Rectal smooth muscle tissue (tissue), 1 donor: ENCODE measurements at regions not wholly inside any gene's neighbourhood (a gene's known extent, or its start where the extent isn't known, plus 50 kb on each side); places are given as distances from the start of the nearest gene placed in this dataset.
A peak's percentile ranks its signal among the peaks of the same experiment; 100 is the strongest.

ENCODE experiments used
- H3K27ac ChIP-seq: one replicate; pipeline ENCODE4 v1.7.0; 2013; ENCODE audit warnings: low read depth, low read length, inconsistent platforms
- H3K27me3 ChIP-seq: one replicate; pipeline ENCODE4 v1.7.0; 2013; ENCODE audit warnings: low read length; ENCODE audit not compliant: control insufficient read depth, insufficient read depth
- H3K36me3 ChIP-seq: one replicate; pipeline ENCODE4 v1.7.0; 2013; ENCODE audit warnings: low read length; ENCODE audit not compliant: control insufficient read depth, insufficient read depth
- H3K4me1 ChIP-seq: one replicate; pipeline ENCODE4 v1.7.0; 2013; ENCODE audit warnings: low read length; ENCODE audit not compliant: control insufficient read depth, insufficient read depth
- H3K4me3 ChIP-seq: one replicate; pipeline ENCODE4 v1.7.0; 2013; ENCODE audit warnings: low read length
- H3K9ac ChIP-seq: one replicate; pipeline ENCODE4 v1.7.0; 2013; ENCODE audit warnings: low read length

DNA sequence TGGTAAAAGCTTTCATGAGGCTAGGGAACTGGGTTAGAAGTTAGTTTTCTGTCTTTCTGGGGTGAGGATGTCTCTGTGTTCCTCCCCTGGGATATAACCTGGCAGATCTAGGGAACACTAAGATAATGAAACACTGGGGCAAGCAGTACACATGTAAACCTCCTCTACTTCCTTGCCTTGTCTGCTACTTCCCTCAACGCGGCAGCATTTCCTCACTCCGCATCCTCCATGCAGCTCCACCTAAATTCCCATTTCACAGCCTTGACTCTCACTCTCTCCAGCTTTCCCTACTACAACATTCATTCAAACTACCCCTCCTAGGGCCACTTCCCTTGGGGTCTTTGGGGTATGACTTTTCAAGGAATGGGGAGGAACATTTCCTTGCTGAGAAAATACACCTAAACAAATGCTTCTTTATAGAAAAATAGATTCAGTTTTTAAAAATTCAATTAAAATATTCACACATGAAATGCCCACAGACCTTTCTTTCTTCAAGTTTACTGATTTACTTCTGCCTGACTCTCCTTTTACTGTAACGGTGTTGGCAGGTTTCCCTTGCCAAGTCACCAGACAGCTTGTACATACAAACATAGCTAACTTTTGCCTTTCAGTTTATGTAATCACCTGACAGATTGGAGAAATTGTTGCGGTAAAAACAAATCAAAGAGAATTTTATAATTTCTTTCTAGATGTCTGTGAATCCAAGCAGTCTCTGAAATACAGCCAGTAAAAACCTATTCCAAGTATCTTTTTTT lies 90.1 kb downstream of the TNFSF18 start:
- Histone ChIP-seq H3K36me3 (no peaks in the 10 kb centered on the region), H3K4me1 (peaks cover 3% of the 10 kb centered on the region), H3K9ac (no peak overlapping the region), H3K27me3 (no peaks in the 10 kb centered on the region), H3K4me3 (no peak overlapping the region), H3K27ac (peak overlapping the region; percentile 22)

GRCh38 chr1:172964864-172965263 lies 85.9 kb downstream of the TNFSF18 start:
- Histone ChIP-seq H3K27ac (no peak overlapping the region), H3K4me1 (peaks cover 3% of the 10 kb centered on the region), H3K36me3 (no peaks in the 10 kb centered on the region), H3K27me3 (no peaks in the 10 kb centered on the region), H3K9ac (no peak overlapping the region), H3K4me3 (no peak overlapping the region)

- H3K27me3 ChIP-seq: no peaks in the 10 kb centered on the region
- no peak overlapping the region for H3K9ac ChIP-seq
- no peak overlapping the region for H3K4me3 ChIP-seq
- H3K27ac ChIP-seq: no peak overlapping the region
- no peaks in the 10 kb centered on the region for H3K36me3 ChIP-seq
- no peaks in the 10 kb centered on the region for H3K4me1 ChIP-seq
Measured at GRCh38 chr1:172966844-172967540, 83.7 kb downstream of the TNFSF18 start.

DNA sequence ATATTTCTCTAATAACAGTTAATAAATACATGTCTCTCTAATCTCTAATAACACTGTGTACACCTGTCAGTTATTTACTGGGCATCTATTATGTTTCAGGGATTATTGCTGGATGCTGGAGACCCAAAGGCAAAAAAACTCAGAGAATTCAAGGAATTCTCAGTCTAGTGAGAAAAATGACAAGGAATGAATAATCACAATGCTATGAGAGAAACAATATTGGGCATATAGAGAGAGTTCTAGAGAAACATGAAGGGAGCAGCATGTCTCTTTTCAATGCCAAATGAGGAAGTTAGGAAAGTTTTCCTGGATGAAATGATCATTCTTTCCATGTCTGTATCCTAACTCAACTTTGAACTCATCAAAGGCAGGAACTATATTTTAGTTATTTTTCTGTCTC lies 82.8 kb downstream of the TNFSF18 start:
- H3K9ac ChIP-seq: no peak overlapping the region
- H3K27ac ChIP-seq: no peak overlapping the region
- H3K4me1 ChIP-seq: no peaks in the 10 kb centered on the region
- no peaks in the 10 kb centered on the region for H3K36me3 ChIP-seq
- no peak overlapping the region for H3K4me3 ChIP-seq
- H3K27me3 ChIP-seq: no peaks in the 10 kb centered on the region

DNA sequence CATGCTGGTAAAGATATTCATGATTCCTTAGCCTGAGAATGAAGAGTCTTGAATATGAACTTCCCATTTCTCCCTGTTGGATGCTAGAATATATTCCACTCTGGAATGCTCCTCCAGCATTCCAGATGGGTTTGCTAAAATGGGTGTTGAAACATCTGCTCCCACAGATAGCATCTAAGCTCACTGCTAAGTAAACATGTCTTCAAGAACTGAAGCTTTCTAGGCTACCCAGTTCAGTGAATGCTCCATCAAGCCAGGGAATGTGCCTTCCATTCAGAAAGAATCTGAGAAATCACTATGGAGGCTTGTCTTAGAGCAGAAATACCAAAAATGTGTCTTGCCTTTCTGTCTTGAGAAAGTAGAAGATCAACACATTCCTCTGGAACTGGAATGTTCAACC lies 81.1 kb downstream of the TNFSF18 start:
- Histone ChIP-seq H3K4me3 (no peak overlapping the region), H3K27ac (no peak overlapping the region), H3K27me3 (no peaks in the 10 kb centered on the region), H3K4me1 (no peaks in the 10 kb centered on the region), H3K9ac (no peak overlapping the region), H3K36me3 (no peaks in the 10 kb centered on the region)

DNA sequence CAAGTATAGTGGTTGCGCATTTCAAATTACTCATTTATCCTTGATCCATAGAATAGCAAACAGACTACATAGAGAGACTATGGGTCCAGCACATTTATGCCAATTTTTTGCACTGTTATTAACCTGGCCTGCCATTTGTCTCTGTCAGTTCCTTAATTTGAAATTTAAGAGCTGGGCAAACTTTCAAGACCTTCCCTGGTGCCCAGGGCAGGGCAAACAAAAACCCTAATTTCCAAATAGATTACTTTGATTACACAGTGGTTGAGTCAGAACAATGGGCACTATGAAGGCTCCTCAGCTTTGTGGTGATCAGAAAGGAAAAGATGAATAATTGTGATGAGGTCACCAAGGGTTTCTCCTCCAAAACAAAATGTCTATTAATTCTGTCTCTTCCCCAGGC lies 80.6 kb downstream of the TNFSF18 start:
- Histone ChIP-seq H3K27me3 (no peaks in the 10 kb centered on the region), H3K27ac (no peak overlapping the region), H3K9ac (no peak overlapping the region), H3K4me1 (no peaks in the 10 kb centered on the region), H3K4me3 (no peak overlapping the region), H3K36me3 (no peaks in the 10 kb centered on the region)

GRCh38 chr1:172971241-172971640 lies 79.5 kb downstream of the TNFSF18 start:
- H3K9ac ChIP-seq: no peak overlapping the region
- no peak overlapping the region for H3K4me3 ChIP-seq
- no peaks in the 10 kb centered on the region for H3K4me1 ChIP-seq
- H3K36me3 ChIP-seq: no peaks in the 10 kb centered on the region
- H3K27ac ChIP-seq: no peak overlapping the region
- no peaks in the 10 kb centered on the region for H3K27me3 ChIP-seq

DNA sequence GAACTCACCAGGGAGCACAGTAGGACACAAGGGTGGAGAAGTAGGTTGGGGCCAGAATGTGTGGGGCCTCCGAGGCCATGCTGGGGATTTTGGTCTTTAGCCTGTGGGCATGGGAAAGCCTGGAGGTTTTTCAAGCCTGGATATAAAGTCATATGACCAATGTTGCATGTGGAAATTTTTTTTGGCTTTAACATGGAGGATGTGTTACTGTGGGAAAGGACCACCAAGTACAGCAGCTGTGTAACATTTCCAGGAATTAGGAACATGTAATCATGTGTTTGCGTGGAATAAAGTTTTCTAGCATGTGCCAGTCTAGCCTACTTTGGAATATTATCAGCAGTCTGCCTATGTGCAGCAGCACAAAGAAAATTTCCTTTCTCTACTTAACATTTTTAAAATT lies 78.5 kb downstream of the TNFSF18 start:
- H3K27ac ChIP-seq: no peak overlapping the region
- H3K4me1 ChIP-seq: no peaks in the 10 kb centered on the region
- no peak overlapping the region for H3K4me3 ChIP-seq
- H3K9ac ChIP-seq: no peak overlapping the region
- H3K27me3 ChIP-seq: no peaks in the 10 kb centered on the region
- H3K36me3 ChIP-seq: no peaks in the 10 kb centered on the region

DNA sequence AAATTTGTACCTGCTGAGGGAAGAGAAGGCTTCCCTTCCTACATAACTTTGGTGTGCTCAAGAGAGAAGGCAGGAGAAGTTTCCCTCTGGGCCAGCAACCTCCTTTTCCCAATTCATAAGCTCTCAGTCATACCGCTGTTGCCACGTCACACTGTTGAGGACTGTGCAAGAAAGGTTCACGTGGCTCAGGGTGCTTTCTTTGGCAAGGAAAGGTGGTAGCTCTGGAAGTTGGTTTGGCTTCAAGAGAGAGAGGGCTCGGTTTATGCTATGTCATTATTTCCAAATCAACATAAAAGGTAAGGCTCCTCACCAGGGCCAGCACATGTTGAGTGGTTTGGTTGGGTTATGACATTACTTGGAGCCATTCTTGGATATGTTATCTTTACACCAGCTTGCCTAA lies 77.3 kb downstream of the TNFSF18 start:
- Histone ChIP-seq H3K36me3 (no peaks in the 10 kb centered on the region), H3K27me3 (no peaks in the 10 kb centered on the region), H3K4me1 (no peaks in the 10 kb centered on the region), H3K9ac (no peak overlapping the region), H3K27ac (no peak overlapping the region), H3K4me3 (no peak overlapping the region)

GRCh38 chr1:172976222-172977041 lies 74.3 kb downstream of the TNFSF18 start:
- no peaks in the 10 kb centered on the region for H3K4me1 ChIP-seq
- H3K36me3 ChIP-seq: no peaks in the 10 kb centered on the region
- no peak overlapping the region for H3K4me3 ChIP-seq
- H3K9ac ChIP-seq: no peak overlapping the region
- H3K27me3 ChIP-seq: no peaks in the 10 kb centered on the region
- H3K27ac ChIP-seq: no peak overlapping the region

DNA sequence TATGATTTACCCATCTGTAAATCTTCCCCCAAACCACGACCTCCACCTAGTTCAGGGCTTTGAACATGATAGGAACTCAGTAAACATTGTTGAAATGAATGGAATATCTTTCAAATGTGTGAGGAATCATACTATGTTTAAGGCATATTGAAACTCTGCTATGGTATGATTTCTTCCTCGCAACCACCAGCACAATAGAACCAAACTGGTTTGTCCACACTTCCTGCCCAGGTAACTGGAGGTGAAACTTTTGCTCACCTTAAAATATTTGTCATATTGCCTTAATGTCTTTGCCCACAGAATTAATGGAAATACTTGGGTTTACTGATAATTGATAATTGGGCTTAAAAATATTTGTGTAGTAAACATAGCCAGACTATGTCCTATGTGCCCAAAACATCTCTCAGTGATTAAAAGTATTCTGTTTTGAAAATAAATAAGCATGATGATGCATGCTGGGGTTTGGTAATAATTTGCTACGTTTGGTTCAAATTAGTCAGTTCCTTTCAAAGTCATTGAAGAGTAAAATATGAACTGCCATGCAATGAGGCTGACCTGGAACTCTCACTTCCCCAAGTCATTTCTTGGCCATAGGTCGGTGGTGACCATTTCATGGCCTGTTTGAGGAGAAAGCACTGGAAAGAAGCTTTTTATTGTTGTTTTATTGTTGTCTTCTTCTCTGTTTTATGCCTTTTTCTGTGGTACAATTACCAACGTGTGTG lies 73.3 kb downstream of the TNFSF18 start:
- no peaks in the 10 kb centered on the region for H3K4me1 ChIP-seq
- no peak overlapping the region for H3K9ac ChIP-seq
- no peaks in the 10 kb centered on the region for H3K36me3 ChIP-seq
- no peak overlapping the region for H3K4me3 ChIP-seq
- H3K27me3 ChIP-seq: no peaks in the 10 kb centered on the region
- H3K27ac ChIP-seq: no peak overlapping the region

DNA sequence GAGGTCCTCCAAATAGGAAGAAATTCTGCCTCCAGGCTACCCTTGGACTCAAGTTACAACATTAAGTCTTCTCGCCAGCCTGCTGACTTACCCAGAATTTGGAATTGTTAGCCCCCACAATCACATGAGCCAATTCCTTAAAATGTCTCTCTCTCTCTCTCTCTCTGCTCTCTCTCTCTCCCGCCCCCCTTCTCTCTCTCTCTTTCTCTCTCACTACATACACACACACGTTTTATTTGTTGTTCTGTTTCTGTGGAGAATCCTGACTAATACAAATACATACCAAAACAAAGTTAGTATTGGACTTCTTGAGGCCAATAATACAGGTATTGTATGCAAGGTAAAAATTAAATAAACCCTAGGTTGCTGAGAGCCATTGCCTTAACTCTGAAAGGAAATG lies 72.1 kb downstream of the TNFSF18 start:
- Histone ChIP-seq H3K27me3 (no peaks in the 10 kb centered on the region), H3K4me1 (no peaks in the 10 kb centered on the region), H3K4me3 (no peak overlapping the region), H3K27ac (no peak overlapping the region), H3K9ac (no peak overlapping the region), H3K36me3 (no peaks in the 10 kb centered on the region)
